SK-N-SH (cell line): ENCODE measurements at regions not wholly inside any gene's neighbourhood (a gene's known extent, or its start where the extent isn't known, plus 50 kb on each side); places are given as distances from the start of the nearest gene placed in this dataset.

Experiments used
- CTCF ChIP-seq: fragments of 200-600 bp; sonication (generic); IDR thresholded peaks from 2 replicates; pipeline ENCODE4 v1.6.1; 2017; ENCODE audit warnings: antibody characterized with exemption, mild to moderate bottlenecking, moderate library complexity
- EZH2phosphoT487 ChIP-seq: fragments of 200-600 bp; sonication (generic); IDR thresholded peaks from 2 replicates; pipeline ENCODE4 v1.6.1; 2017; ENCODE audit warnings: low read depth, mixed run types, mild to moderate bottlenecking, antibody characterized with exemption, moderate library complexity, borderline replicate concordance
- NRF1 ChIP-seq: IDR thresholded peaks from 2 replicates; pipeline ENCODE4 v1.6.1; 2012; ENCODE audit warnings: low read depth, mild to moderate bottlenecking, low read length

GRCh38 chr21:39108291-39109162 lies 74.7 kb downstream of the PSMG1 start:
- TF ChIP-seq EZH2phosphoT487 (no peak), CTCF (no peak), NRF1 (no peak)
